ENCODE measurements at regions not wholly inside any gene's neighbourhood (a gene's known extent, or its start where the extent isn't known, plus 50 kb on each side); places are given as distances from the start of the nearest gene placed in this dataset.

- DNase-seq (ENCODE audit: low spot score) (no peak), ATAC-seq (ENCODE audit: low read depth) (no peak)
- no peaks in the 10 kb centered on the region for H3K36me3 ChIP-seq (ENCODE audit: low read depth)
- TF ChIP-seq CTCF (IDR thresholded peaks at IDR 0.05; ENCODE audit: poor library complexity, severe bottlenecking), result no peak
- no peaks in the 10 kb centered on the region for H3K27me3 ChIP-seq (ENCODE audit: insufficient read depth, poor library complexity, severe bottlenecking)
- H3K4me1 ChIP-seq (ENCODE audit: insufficient read depth, poor library complexity, severe bottlenecking), result no peaks in the 10 kb centered on the region
- H3K4me3 ChIP-seq (ENCODE audit: severe bottlenecking), result no peak overlapping the region
- H3K9me3 ChIP-seq (ENCODE audit: severe bottlenecking), result no peaks in the 10 kb centered on the region
- H3K27ac ChIP-seq (ENCODE audit: poor library complexity, severe bottlenecking), result no peak overlapping the region
Measured at GRCh38 chr9:115989831-115990230, 163.8 kb upstream of the PAPPA start.

GRCh38 chr9:115992834-115993233, 160.8 kb upstream of the PAPPA start:
- ATAC-seq (ENCODE audit: low read depth) (no peak), DNase-seq (ENCODE audit: low spot score) (no peak)

GRCh38 chr9:115997923-115998322, 155.7 kb upstream of the PAPPA start:
- Histone ChIP-seq H3K36me3 (ENCODE audit: low read depth) (no peaks in the 10 kb centered on the region), H3K4me1 (ENCODE audit: insufficient read depth, poor library complexity, severe bottlenecking) (peaks cover 48% of the 10 kb centered on the region)

More at GRCh38 chr9:115992834-115993233, 160.8 kb upstream of the PAPPA start:
- Histone ChIP-seq H3K27ac (ENCODE audit: poor library complexity, severe bottlenecking) (no peak overlapping the region), H3K4me3 (ENCODE audit: severe bottlenecking) (no peak overlapping the region), H3K27me3 (ENCODE audit: insufficient read depth, poor library complexity, severe bottlenecking) (no peaks in the 10 kb centered on the region), H3K9me3 (ENCODE audit: severe bottlenecking) (no peaks in the 10 kb centered on the region), H3K36me3 (ENCODE audit: low read depth) (no peaks in the 10 kb centered on the region), H3K4me1 (ENCODE audit: insufficient read depth, poor library complexity, severe bottlenecking) (peaks cover 19% of the 10 kb centered on the region)
- no peak for TF ChIP-seq CTCF (IDR thresholded peaks at IDR 0.05; ENCODE audit: poor library complexity, severe bottlenecking)

GRCh38 chr9:115998666-115999065, 154.9 kb upstream of the PAPPA start:
- no peak for TF ChIP-seq CTCF (IDR thresholded peaks at IDR 0.05; ENCODE audit: poor library complexity, severe bottlenecking)
- DNase-seq (ENCODE audit: low spot score), result no peak
- H3K27ac ChIP-seq (ENCODE audit: poor library complexity, severe bottlenecking), result peak overlapping the region; percentile 50
- peaks cover 48% of the 10 kb centered on the region for H3K4me1 ChIP-seq (ENCODE audit: insufficient read depth, poor library complexity, severe bottlenecking)
- no peak for ATAC-seq (ENCODE audit: low read depth)
- no peaks in the 10 kb centered on the region for H3K36me3 ChIP-seq (ENCODE audit: low read depth)
- no peaks in the 10 kb centered on the region for H3K9me3 ChIP-seq (ENCODE audit: severe bottlenecking)
- H3K27me3 ChIP-seq (ENCODE audit: insufficient read depth, poor library complexity, severe bottlenecking), result no peaks in the 10 kb centered on the region
- H3K4me3 ChIP-seq (ENCODE audit: severe bottlenecking), result no peak overlapping the region

More at GRCh38 chr9:115997923-115998322, 155.7 kb upstream of the PAPPA start:
- H3K9me3 ChIP-seq (ENCODE audit: severe bottlenecking), result no peaks in the 10 kb centered on the region
- H3K27me3 ChIP-seq (ENCODE audit: insufficient read depth, poor library complexity, severe bottlenecking), result no peaks in the 10 kb centered on the region
- H3K4me3 ChIP-seq (ENCODE audit: severe bottlenecking), result no peak overlapping the region
- H3K27ac ChIP-seq (ENCODE audit: poor library complexity, severe bottlenecking), result peak overlapping the region; percentile 50
- ATAC-seq (ENCODE audit: low read depth), result no peak
- no peak for DNase-seq (ENCODE audit: low spot score)
- TF ChIP-seq CTCF (IDR thresholded peaks at IDR 0.05; ENCODE audit: poor library complexity, severe bottlenecking), result no peak

- no peak for DNase-seq (ENCODE audit: low spot score)
- no peaks in the 10 kb centered on the region for H3K36me3 ChIP-seq (ENCODE audit: low read depth)
- H3K27ac ChIP-seq (ENCODE audit: poor library complexity, severe bottlenecking), result peak overlapping the region; percentile 50
- no peaks in the 10 kb centered on the region for H3K9me3 ChIP-seq (ENCODE audit: severe bottlenecking)
- no peak overlapping the region for H3K4me3 ChIP-seq (ENCODE audit: severe bottlenecking)
- H3K27me3 ChIP-seq (ENCODE audit: insufficient read depth, poor library complexity, severe bottlenecking), result no peaks in the 10 kb centered on the region
- H3K4me1 ChIP-seq (ENCODE audit: insufficient read depth, poor library complexity, severe bottlenecking), result peaks cover 48% of the 10 kb centered on the region
- peak; percentile 60 for ATAC-seq (ENCODE audit: low read depth)
- TF ChIP-seq CTCF (IDR thresholded peaks at IDR 0.05; ENCODE audit: poor library complexity, severe bottlenecking), result no peak
Measured at GRCh38 chr9:115999498-115999897, 154.1 kb upstream of the PAPPA start.
